DMS 273 (cell line): ENCODE measurements at regions not wholly inside any gene's neighbourhood (a gene's known extent, or its start where the extent isn't known, plus 50 kb on each side); places are given as distances from the start of the nearest gene placed in this dataset.

Experiments used
- DNase-seq: peaks from one replicate; lab custom pipeline; 2025; ENCODE audit not compliant: unreplicated experiment; lab: John Stamatoyannopoulos, UW

DNA sequence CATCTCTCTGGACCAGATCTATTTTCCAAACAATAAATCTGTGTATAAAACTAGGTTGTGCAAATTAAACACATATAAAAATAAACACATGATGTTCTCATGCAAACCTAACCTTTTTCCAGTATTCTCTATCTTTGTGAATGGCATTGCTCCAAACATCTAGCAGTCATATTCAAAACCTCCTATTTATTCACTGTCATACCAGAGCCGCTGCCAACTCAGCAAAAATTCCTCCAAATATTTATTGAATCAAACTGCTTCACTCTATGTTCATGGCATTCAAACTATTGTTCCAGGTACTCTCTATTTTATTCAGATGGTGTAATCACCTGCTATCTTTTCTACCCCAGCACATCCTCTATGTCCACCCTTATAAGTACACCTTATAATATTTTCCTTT is 652.1 kb upstream of the RIOK2 start:
- no peak for DNase-seq

DNA sequence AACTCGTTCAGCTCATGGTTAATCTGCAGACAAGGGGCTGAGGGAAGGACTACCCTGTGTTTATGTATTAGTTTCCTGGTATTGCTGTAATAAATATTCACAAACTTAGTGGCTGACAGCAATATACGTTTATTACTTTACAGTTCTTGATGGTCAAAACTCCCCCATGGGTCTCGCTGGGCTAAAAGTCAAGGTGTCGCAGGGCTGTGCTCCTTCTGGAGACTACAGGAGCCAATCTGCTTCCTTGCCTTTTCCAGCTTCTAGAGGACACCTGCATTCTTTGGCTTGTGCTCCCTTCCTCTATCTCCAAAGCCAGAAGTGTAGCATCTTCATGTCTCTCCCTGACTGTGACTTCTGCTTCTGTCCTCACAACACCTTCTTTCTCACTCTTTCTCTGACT is 653.8 kb upstream of the RIOK2 start:
- DNase-seq, result no peak

DNA sequence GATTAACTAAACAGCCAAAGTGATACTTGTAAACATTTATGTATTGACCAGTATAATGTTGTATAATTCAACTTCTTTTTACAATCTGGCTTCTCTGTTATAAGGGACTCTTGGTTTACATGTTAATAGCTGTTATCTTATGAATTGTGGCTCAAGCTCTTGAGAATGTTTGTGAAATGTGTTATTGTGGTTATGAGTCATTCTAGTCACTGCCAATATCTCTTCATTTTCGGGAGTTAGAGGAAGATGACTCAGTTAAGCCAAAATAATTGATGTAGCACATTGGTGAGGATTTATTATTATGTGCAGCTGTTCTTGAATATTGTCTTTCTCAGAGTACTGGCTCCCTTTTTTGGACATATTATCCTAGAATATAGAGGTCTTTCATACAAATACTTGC is 655.2 kb upstream of the RIOK2 start:
- peak; percentile 9 for DNase-seq

DNA sequence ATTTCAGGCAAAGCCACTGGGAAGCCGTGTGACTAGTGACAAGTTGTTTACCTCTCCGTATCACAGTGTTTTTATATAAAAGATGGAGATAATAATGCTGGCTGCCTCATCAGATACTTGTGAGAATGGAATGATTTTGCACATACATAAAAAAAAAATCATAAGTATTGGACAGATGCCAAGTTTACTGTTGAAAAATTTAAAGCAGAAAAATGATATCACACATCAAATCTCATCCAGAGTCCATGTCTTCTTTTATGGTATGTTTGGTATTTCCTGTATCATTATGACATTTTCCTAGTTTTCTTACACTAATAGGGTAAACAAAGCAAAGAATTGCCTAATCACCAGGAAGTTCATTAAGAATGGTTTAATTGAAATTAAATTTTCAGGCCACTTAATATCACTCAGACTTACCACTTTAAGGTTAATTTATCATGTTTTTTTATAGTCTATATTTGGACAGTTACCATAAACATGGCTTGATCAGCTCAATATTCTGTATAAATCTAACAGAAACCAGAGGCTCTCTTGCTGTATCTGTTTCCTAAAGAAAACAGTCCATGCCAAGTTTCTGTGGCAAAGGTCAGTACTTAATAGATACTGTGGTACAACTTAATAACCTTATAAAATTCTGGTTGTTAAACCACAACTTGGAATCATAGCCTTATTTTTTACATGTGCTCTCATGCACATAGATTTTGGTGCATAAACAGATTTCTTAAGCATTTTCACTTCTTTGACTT is 656.5 kb upstream of the RIOK2 start:
- DNase-seq, result no peak

DNA sequence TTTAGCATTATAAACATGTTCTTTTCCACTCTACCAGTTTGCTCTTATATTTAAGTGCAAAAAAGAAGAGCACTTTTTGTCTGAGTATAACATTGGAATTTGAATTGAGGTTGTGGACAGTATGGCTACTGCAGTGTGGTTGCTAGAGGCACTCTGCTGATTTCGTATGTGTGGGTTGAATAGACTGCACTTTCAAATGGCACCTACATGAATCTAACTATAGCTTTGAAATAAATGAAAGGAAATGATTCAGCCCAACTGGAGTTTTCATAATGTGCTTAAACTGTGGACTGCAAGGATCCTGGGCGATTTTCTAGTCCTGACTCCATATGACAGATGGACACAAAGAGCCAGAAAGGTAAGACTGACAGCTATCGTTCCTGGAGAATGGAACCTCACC is 657.6 kb upstream of the RIOK2 start:
- no peak for DNase-seq

DNA sequence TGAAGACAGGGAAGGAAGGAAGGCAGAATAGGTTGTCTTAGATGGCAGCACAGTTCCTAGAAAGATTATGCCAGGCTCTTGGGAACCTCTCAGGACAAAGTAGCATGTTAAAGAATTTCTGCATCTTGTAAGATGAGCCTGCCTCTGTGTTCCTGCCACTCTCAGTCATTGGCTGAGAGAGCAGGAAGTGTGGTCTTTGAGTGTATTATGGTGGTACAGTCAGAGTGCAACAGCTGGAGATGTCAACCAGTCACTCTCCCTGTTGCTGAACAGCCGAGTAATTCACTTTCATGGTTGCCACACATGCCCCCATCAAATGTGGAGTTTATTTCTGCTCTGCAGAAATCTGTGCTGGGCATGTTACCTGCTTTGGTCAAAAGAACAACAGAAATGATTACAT is 659.6 kb upstream of the RIOK2 start:
- no peak for DNase-seq

DNA sequence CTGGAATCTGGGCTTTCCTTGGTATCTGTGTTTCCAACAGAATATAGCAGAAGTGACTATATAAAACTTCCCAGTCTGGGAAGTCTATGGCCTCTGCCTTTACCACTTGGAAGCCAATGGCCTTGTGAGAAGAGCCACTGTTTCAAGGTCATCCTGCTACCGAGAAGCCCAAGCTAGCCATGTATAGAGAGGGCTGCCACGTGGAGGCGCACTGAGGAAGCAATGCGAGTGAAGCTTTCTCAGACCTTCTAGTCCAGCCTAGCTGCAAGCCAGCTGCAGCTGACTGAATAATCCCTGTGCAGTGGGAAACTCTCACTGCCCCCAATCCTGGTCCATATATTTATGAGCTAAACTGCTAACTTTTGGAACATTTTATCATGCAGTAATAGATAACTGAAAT is 661.8 kb upstream of the RIOK2 start:
- DNase-seq, result no peak

DNA sequence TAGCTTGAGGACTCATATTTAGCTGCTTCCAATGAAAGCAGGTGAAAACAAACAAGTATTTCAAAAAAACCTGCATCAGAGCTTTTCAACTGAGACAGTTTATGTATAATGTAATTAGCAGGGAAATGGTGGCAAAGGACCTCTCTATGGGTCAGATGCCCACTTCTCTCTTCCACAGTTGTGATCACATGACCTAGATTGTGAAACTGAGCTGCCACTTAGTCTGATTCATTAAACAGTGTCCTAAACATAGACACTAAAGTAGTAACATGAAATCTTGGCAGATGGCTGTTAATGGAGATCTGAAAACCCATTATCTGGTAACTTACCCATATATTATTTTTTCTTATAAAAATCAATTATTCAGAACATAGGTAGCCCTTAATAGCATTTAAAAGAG is 663.6 kb upstream of the RIOK2 start:
- no peak for DNase-seq

DNA sequence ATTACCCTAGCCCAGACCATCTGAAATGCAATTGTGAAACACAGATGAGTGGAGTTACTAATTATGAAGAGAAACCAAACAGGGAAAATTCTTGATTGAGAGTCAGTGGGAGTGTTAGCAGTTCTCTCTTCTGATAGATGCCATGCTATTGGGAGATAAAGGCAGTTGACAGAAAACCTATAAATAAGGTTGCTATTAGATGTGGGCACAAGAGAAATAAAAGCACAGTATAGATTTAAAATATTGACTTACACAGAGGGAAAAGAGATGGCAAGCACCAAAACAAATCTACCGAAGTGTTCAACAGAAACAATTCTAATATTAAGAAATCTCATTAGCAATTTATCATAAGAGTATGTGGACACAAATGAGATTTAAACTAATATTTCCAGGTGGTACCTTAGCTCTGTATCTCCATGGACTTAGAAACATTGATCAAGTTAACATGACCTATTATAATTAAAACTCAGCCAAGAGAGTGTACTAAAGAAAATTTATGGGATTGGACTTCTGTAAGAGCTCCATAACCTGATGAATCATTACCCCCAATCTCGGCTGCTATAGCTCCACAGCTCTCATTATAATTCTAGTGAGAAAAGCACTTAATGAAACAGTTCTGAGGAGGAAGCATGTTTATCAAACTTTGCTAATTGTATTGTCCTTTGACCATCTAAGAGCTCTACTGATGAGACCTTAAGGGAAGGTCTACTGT is 665.0 kb upstream of the RIOK2 start:
- DNase-seq, result no peak

DNA sequence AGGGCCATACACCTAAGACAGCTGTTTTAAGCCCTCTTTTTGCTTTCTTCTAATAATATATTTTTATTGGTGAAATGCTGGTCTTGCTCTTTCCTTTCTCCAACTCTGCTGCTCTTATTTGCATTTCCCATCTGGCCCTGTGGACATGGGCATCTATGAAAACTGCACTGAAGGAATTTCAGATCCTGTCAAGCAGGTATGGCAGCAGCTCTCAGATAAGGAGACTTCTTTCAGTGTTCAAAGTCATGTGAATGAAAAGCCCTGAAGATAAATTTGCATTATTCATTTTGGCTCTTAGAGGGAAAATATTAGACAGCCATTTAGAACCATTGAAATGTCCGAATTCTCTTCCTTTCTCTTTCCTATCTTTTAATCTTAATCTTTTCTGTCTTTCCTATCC is 668.0 kb upstream of the RIOK2 start:
- no peak for DNase-seq

DNA sequence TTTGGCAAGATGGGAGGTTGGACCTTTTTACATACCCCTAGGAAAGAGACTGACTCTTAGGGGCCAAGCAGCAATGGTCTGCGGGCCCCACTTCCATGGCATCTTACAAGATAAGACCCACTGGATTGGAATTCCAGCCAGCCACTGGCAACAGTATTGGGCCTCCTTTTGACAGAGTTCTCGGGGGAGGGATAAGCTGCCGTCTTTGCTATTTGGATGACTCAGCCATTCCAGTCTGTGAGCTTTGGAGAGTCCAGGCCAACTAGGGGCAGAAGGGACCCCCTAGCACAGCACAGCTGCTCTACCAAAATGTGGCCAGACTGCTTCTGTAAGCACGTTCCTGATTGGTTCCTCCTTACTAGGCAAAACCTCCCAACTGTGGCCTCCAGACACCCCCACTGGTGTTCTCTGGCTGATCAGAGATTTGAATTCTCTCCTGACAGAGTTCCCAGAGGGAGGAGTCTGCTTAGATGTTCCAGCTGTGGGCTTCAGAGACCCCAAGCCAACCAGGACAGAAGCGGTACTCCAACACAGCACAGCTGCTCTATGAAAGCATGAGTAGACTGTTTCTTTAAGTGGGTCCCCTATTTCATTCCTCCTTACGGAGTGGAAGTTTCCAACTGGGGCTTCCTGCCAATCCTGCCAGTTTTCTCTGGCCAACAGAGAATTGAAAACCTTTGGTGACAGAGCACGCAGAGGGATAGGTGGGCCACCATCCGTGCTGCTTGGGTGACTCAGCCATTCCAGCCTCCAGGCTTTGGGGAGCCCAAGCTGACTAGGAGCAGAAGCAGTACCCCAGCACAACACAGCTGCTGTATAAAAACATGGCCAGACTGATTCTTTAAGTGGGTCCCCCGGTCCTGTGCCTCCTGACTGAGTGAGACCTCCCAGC is 672.1 kb upstream of the RIOK2 start:
- DNase-seq, result peak; percentile 5

DNA sequence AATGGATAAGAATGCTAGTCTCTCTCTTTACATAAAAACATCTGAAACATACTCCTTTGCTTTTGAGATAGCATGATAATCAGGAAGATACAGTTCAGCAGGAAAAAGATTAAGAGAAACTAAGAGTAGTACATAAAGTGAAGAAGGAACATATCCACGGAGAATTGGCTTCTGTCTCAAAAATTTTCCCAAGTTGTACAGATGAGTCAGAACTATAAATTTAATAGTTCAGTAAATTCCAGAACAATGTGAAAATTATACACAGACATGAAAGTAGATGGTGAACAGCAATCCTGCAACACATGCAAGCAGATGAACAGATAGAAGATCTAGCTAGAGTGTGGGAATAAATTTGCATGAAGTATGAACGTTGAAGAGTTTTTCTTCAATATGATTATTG is 691.4 kb upstream of the RIOK2 start:
- DNase-seq, result no peak

DNA sequence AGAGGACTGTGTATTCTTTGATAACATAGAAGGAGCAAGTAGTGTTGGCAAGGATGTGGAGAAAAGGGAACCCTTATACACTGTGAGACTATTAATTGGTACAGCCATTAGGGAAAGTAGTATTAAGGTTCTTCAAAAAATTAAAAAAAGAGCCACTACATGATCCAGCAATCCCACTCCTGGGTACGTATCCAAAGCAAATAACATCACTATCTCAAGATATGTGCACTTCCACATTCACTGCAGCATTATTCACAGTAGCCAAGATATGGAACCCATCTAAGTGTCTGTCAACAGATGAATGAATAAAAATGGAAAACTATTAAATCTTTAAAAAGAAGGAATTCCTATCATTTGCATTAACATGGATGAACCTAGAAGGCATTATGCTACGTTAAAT is 693.2 kb upstream of the RIOK2 start:
- DNase-seq, result no peak

DNA sequence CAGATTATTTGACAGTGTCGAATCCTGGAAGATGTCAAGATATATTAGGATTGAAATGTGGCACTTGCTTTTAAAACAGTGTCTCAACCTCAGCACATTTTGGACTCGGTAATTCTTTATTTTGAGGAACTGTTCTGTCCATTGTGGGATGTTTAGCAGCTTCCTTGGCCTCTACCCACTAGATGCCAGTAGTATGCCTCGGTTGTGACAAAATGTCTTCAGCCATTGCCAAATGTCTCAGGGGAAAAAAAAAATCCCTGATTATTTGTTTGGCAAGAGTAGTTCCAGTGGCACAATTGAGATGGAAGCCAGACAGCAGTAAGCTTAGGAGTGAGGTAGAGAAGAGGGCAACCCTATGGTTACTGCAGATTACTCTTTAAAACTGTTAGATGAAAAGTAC is 694.5 kb upstream of the RIOK2 start:
- DNase-seq, result no peak

DNA sequence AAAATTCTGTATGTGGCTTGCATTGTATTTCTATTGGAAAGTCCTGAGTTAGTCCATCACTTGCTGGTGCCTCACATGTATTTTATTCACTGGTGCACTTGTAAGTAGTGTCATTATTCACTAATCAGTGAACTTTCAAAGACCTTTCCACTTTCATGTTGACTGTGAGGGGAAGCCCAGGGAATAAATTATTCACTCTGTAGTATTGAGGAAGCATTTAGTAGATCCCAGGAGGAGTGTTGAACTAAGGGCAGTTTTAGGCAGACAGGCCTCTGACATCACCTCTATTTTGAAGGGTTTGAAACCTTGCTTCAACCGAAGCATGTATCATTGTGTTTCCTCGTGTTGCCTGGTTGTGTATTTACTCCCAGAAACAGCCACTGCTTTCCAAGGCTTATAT is 705.4 kb upstream of the RIOK2 start:
- no peak for DNase-seq

DNA sequence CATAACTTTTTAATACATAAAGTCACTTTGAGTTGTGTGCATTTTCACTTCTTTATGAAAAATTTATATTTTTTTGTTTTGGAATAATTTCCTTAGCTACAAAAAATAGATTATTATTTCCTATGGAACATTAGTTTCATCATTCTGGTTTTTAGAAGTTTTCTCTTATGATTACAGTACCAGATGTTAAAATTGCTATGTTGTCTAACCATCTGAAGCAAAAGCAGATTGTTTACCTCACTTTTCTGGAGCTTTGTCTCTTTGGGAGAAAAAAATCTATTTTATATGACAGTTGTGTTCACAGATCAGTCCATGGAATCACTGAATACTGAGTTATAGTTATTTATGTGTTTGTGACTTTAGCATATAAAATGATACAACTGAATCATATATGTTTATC is 708.9 kb upstream of the RIOK2 start:
- DNase-seq, result no peak

DNA sequence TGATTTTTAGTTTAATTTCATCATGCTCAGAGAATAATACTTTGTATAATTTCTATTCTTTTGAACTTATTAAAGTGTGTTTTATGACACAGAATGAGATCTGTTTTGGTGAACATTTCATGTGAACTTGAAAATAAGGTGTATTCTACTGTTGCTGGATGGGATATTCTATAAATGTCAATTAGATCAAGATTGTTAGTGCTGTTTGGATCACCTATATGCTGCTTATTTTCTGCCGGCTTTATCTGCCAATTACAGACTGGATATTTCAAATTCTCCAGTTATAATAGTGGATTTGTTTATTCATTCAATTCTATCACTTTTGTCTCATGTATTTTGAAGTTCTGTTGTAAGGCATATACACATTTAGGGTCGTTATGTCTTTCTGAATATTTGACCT is 720.7 kb upstream of the RIOK2 start:
- no peak for DNase-seq

DNA sequence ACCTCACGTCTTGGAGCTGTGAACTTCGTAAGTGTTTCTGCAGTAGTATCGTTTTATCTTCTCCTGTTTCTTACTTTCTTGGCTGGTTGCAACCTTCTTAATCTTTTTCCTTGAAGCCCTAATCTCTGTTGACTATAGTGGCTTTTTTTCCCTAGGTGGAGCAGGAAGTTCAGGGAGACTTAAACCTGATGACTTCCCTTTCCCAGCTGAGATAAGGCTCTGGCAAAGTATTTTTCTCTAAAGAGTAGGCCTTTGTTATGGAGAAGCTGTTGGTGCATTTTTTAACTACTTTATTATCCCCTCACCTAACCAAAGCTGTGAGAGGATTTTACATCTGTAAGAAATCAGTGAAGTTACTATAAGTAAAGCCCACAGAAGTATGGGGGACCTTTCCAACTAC is 723.1 kb upstream of the RIOK2 start:
- DNase-seq, result no peak

DNA sequence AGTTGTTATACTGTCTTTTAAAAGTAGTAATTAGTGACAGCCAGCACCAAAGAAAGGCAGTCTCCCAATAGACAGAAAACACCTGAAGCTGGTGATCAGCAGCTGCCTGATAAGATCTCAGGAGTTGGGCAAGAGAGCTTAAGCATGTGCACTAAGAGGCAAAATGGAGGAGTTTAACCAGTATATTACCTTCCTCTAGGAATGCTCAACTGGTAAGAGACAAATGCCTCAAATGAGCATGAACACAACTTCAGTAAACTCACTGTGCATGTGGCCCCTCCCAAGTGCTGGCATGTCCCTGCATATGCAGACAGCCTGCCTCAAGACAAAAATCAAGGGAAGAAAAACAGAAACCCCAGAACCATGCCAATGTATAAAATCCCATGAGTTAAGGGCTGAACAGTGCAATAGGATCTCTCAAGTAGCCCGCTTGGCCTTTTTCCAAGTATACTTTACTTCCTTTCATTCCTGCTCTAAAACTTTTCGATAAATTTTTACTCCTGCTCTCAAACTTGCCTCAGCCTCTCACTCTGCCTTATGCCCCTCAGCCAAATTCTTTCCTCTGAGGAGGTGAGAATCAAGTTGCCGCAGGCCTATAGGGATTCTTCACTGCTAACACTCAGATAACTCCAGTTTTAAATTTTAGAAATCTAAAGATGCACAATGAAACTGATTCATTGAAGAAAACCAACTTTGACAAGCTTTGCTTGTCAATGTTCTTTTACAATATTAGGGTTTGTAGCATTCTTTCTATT is 724.8 kb upstream of the RIOK2 start:
- DNase-seq, result no peak

DNA sequence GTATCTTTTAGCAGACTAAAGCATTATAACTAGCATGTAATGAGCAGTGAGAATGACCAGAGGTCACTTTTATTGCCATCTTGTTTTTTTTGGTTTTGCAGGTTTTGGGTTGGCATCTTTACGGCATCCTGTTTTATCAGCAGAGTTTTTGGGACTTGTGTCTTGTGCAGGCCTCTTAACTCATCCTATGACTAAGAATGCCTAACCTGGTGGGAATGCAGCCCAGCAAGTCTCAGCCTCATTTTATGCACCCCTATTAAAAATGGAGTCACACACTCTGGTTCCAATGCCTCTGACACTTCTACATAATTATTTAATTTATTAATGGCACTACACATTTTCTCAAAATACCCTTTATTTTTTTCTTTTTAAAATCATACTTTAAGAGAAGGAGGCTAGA is 726.5 kb upstream of the RIOK2 start:
- DNase-seq, result no peak

DNA sequence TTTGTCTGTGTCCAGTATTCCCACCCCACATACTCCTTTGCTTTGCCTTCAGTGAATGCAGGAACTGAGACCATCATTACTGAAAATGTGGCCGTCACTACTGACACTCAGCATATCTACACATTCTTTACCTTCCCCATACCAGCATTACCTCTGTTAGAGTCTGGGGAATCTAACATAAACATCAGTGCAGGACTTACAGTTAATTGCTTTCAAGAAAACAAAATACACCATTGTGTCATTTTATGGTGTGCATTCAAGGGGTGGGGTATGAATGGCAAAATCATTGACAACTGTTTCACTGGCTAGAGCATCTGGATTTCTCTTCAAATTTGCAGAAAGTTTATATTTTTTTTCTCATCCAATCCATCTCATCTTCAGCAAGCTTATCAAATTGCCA is 731.4 kb upstream of the RIOK2 start:
- DNase-seq, result no peak
